ENCODE measurements at regions not wholly inside any gene's neighbourhood (a gene's known extent, or its start where the extent isn't known, plus 50 kb on each side); places are given as distances from the start of the nearest gene placed in this dataset.
A peak's percentile ranks its signal among the peaks of the same experiment; 100 is the strongest.

- TF ChIP-seq, protein P1, sequence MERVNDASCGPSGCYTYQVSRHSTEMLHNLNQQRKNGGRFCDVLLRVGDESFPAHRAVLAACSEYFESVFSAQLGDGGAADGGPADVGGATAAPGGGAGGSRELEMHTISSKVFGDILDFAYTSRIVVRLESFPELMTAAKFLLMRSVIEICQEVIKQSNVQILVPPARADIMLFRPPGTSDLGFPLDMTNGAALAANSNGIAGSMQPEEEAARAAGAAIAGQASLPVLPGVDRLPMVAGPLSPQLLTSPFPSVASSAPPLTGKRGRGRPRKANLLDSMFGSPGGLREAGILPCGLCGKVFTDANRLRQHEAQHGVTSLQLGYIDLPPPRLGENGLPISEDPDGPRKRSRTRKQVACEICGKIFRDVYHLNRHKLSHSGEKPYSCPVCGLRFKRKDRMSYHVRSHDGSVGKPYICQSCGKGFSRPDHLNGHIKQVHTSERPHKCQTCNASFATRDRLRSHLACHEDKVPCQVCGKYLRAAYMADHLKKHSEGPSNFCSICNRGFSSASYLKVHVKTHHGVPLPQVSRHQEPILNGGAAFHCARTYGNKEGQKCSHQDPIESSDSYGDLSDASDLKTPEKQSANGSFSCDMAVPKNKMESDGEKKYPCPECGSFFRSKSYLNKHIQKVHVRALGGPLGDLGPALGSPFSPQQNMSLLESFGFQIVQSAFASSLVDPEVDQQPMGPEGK (tag by site-specific recombination; IDR thresholded peaks at IDR 0.05) = no peak
- TF ChIP-seq ZNF510 (tag by site-specific recombination; IDR thresholded peaks at IDR 0.05; ENCODE audit: insufficient replicate concordance) (peak; percentile 71), ZNF138 (tag by site-specific recombination; IDR thresholded peaks at IDR 0.05; ENCODE audit: borderline replicate concordance) (0 out of 2 replicates have a peak, but pooled peaks have one; percentile 59)
Observed at GRCh38 chr1:164191191-164191590, 367.8 kb upstream of the PBX1 start (continued).

DNA sequence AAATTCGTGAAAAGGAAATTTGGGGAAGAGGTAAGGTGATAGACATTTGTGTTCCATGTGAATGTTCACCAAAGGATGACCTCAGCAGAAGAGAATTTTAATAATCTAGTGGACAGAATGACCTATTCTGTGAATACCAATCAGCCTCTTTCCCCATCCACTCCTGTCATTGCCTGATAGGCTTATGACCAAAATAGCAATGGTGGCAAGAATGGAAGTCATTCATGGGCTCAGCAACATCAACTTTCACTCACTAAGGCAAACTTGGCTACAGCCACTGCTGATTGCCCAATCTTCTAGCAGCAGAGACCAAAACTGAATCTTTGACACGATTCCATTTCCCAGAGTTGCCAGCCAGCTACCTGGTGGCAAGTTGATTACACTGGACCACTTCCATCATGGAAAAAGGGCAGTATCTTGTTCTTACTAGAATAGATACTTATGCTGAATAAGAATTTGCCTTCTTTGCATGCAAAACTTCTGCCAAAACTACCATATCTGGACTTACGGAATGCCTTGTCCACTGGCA, 348.7 kb upstream of the PBX1 start:
- Histone ChIP-seq H3K27ac (ENCODE audit: extremely low read depth, low read depth, low read length) (no peak overlapping the region), H3K9me3 (ENCODE audit: control insufficient read depth, insufficient read depth, low read depth, low read length) (no peaks in the 10 kb centered on the region), H3K36me3 (ENCODE audit: control insufficient read depth in 2 of 2, insufficient read depth in 1 of 2, low read length in 2 of 2) (no peaks in the 10 kb centered on the region), H3K4me3 (ENCODE audit: low read depth, low read length) (no peak overlapping the region), H3K4me1 (ENCODE audit: control insufficient read depth, insufficient read depth, low read length) (no peaks in the 10 kb centered on the region)
- ChIA-PET CTCF (no interaction called here), POLR2A (no interaction called here)
- TF ChIP-seq, protein P2, sequence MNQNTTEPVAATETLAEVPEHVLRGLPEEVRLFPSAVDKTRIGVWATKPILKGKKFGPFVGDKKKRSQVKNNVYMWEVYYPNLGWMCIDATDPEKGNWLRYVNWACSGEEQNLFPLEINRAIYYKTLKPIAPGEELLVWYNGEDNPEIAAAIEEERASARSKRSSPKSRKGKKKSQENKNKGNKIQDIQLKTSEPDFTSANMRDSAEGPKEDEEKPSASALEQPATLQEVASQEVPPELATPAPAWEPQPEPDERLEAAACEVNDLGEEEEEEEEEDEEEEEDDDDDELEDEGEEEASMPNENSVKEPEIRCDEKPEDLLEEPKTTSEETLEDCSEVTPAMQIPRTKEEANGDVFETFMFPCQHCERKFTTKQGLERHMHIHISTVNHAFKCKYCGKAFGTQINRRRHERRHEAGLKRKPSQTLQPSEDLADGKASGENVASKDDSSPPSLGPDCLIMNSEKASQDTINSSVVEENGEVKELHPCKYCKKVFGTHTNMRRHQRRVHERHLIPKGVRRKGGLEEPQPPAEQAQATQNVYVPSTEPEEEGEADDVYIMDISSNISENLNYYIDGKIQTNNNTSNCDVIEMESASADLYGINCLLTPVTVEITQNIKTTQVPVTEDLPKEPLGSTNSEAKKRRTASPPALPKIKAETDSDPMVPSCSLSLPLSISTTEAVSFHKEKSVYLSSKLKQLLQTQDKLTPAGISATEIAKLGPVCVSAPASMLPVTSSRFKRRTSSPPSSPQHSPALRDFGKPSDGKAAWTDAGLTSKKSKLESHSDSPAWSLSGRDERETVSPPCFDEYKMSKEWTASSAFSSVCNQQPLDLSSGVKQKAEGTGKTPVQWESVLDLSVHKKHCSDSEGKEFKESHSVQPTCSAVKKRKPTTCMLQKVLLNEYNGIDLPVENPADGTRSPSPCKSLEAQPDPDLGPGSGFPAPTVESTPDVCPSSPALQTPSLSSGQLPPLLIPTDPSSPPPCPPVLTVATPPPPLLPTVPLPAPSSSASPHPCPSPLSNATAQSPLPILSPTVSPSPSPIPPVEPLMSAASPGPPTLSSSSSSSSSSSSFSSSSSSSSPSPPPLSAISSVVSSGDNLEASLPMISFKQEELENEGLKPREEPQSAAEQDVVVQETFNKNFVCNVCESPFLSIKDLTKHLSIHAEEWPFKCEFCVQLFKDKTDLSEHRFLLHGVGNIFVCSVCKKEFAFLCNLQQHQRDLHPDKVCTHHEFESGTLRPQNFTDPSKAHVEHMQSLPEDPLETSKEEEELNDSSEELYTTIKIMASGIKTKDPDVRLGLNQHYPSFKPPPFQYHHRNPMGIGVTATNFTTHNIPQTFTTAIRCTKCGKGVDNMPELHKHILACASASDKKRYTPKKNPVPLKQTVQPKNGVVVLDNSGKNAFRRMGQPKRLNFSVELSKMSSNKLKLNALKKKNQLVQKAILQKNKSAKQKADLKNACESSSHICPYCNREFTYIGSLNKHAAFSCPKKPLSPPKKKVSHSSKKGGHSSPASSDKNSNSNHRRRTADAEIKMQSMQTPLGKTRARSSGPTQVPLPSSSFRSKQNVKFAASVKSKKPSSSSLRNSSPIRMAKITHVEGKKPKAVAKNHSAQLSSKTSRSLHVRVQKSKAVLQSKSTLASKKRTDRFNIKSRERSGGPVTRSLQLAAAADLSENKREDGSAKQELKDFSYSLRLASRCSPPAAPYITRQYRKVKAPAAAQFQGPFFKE (tag by site-specific recombination; IDR thresholded peaks at IDR 0.05; ENCODE audit: borderline replicate concordance) = no peak
- TF ChIP-seq ZNF704 (tag by site-specific recombination; IDR thresholded peaks at IDR 0.05) = no peak
- TF ChIP-seq ZNF433 (tag by site-specific recombination; IDR thresholded peaks at IDR 0.05; ENCODE audit: low read depth) = no peak
- no peak for TF ChIP-seq ZNF274 (IDR thresholded peaks at IDR 0.05; ENCODE audit: low read length)
- no peak for TF ChIP-seq ZNF274 (tag by site-specific recombination; IDR thresholded peaks at IDR 0.05; ENCODE audit: borderline replicate concordance)
- no peak for TF ChIP-seq ZSCAN30 (tag by site-specific recombination; IDR thresholded peaks at IDR 0.05)
- TF ChIP-seq ZNF548 (tag by site-specific recombination; IDR thresholded peaks at IDR 0.05) = no peak
- no peak for TF ChIP-seq IKZF3 (tag by site-specific recombination; IDR thresholded peaks at IDR 0.05)
- TF ChIP-seq ZNF157 (tag by site-specific recombination; IDR thresholded peaks at IDR 0.05) = no peak
- TF ChIP-seq ZFP69B (tag by site-specific recombination; IDR thresholded peaks at IDR 0.05) = no peak
- TF ChIP-seq ZNF248 (tag by site-specific recombination; IDR thresholded peaks at IDR 0.05) = no peak
- no peak for TF ChIP-seq ZNF16 (tag by site-specific recombination; IDR thresholded peaks at IDR 0.05; ENCODE audit: low read depth)
- TF ChIP-seq HOXC10 (CRISPR knock-in tag; IDR thresholded peaks at IDR 0.05) = no peak
- TF ChIP-seq ZNF660 (tag by site-specific recombination; IDR thresholded peaks at IDR 0.05) = no peak
- TF ChIP-seq ZNF211 (tag by site-specific recombination; IDR thresholded peaks at IDR 0.05; ENCODE audit: low read depth) = no peak
- TF ChIP-seq, protein P3, sequence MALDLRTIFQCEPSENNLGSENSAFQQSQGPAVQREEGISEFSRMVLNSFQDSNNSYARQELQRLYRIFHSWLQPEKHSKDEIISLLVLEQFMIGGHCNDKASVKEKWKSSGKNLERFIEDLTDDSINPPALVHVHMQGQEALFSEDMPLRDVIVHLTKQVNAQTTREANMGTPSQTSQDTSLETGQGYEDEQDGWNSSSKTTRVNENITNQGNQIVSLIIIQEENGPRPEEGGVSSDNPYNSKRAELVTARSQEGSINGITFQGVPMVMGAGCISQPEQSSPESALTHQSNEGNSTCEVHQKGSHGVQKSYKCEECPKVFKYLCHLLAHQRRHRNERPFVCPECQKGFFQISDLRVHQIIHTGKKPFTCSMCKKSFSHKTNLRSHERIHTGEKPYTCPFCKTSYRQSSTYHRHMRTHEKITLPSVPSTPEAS (tag by site-specific recombination; IDR thresholded peaks at IDR 0.05) = no peak
- TF ChIP-seq ZNF785 (tag by site-specific recombination; IDR thresholded peaks at IDR 0.05) = no peak
- TF ChIP-seq REST (tag by site-specific recombination; IDR thresholded peaks at IDR 0.05) = no peak
- TF ChIP-seq ZFP3 (tag by site-specific recombination; IDR thresholded peaks at IDR 0.05; ENCODE audit: low read depth) = no peak
- TF ChIP-seq ZNF561 (tag by site-specific recombination; IDR thresholded peaks at IDR 0.05; ENCODE audit: borderline replicate concordance) = no peak
- TF ChIP-seq SP2 (tag by site-specific recombination; IDR thresholded peaks at IDR 0.05) = no peak

Data from HEK293 (cell line).